ENCODE measurements at regions not wholly inside any gene's neighbourhood (a gene's known extent, or its start where the extent isn't known, plus 50 kb on each side); places are given as distances from the start of the nearest gene placed in this dataset.

DNA sequence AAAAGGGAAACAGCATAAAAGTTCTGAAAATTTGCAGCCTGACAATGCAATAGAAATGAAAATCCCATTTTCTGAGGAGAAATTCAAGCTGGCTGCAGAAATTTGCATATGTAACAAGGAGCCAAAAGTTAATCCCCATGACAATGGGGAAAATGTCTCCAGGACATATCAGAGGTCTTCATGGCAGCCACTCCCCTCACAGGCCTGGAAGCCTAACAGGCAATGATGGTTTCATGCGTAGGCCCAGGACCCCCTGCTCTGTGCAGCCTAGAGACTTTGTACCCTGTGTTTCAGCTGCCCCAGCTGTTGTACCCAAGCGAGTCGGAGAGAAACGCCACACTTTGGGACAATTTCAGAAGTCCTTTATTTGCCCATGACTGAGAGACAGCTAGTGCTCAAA is 701.3 kb upstream of the KLHL1 start:
- H3K79me2 ChIP-seq (ENCODE audit: insufficient read depth, low read length) = no peaks in the 10 kb centered on the region
- H3K9me3 ChIP-seq (ENCODE audit: insufficient read depth, low read length) = peaks cover 7% of the 10 kb centered on the region; the same call in 1 of the 2 replicates
- no peaks in the 10 kb centered on the region for H3K9me2 ChIP-seq (replicated peaks; ENCODE audit: insufficient read depth, low read length)
- no peaks in the 10 kb centered on the region for H3K27me3 ChIP-seq (ENCODE audit: low read length)
- H3F3A ChIP-seq (ENCODE audit: insufficient read depth) = no peaks in the 10 kb centered on the region
- H3K9ac ChIP-seq (ENCODE audit: low read length) = no peak overlapping the region
- no peaks in the 10 kb centered on the region for H3K36me3 ChIP-seq (ENCODE audit: low read length)
- H3K27ac ChIP-seq (ENCODE audit: low read depth, low read length) = no peak overlapping the region
- H3K4me2 ChIP-seq (ENCODE audit: low read depth, low read length, poor library complexity, severe bottlenecking) = no peak overlapping the region
- H3K4me3 ChIP-seq (ENCODE audit: insufficient read depth, low read length, poor library complexity, severe bottlenecking) = no peak overlapping the region
- H4K20me1 ChIP-seq (ENCODE audit: low read depth, low read length) = no peaks in the 10 kb centered on the region
- TF ChIP-seq EZH2phosphoT487 (conservative IDR thresholded peaks at IDR 0.05; ENCODE audit: low read length) = no peak
- TF ChIP-seq, protein P1, sequence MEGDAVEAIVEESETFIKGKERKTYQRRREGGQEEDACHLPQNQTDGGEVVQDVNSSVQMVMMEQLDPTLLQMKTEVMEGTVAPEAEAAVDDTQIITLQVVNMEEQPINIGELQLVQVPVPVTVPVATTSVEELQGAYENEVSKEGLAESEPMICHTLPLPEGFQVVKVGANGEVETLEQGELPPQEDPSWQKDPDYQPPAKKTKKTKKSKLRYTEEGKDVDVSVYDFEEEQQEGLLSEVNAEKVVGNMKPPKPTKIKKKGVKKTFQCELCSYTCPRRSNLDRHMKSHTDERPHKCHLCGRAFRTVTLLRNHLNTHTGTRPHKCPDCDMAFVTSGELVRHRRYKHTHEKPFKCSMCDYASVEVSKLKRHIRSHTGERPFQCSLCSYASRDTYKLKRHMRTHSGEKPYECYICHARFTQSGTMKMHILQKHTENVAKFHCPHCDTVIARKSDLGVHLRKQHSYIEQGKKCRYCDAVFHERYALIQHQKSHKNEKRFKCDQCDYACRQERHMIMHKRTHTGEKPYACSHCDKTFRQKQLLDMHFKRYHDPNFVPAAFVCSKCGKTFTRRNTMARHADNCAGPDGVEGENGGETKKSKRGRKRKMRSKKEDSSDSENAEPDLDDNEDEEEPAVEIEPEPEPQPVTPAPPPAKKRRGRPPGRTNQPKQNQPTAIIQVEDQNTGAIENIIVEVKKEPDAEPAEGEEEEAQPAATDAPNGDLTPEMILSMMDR (IDR thresholded peaks at IDR 0.05; ENCODE audit: insufficient read depth, low read length, poor library complexity, severe bottlenecking) = no peak
- H2AFZ ChIP-seq (ENCODE audit: low read depth, low read length, severe bottlenecking) = no peak overlapping the region

DNA sequence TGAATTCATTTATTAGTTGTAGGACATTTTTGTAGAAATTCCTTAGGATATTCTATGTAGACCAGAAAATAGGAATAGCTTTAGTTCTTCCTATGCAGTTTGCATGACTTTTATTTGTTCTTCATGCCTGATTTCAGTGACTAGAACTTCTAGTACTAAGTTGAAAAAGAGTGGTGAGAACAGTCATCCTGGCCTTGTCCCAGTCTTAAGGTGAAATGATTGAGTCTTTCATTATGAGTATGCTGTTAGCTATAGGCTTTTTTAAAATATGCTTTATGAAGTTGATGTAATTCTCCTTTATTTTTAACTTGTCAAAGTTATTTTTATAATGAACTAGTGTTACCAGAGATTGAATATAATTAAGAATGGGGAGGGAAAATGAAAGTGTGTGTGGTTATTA is 690.1 kb upstream of the KLHL1 start:
- TF ChIP-seq, protein P1 (IDR thresholded peaks at IDR 0.05; ENCODE audit: insufficient read depth, low read length, poor library complexity, severe bottlenecking) = no peak
- TF ChIP-seq EZH2phosphoT487 (conservative IDR thresholded peaks at IDR 0.05; ENCODE audit: low read length) = no peak
- no peaks in the 10 kb centered on the region for H4K20me1 ChIP-seq (ENCODE audit: low read depth, low read length)
- H3K4me3 ChIP-seq (ENCODE audit: insufficient read depth, low read length, poor library complexity, severe bottlenecking) = no peak overlapping the region

DNA sequence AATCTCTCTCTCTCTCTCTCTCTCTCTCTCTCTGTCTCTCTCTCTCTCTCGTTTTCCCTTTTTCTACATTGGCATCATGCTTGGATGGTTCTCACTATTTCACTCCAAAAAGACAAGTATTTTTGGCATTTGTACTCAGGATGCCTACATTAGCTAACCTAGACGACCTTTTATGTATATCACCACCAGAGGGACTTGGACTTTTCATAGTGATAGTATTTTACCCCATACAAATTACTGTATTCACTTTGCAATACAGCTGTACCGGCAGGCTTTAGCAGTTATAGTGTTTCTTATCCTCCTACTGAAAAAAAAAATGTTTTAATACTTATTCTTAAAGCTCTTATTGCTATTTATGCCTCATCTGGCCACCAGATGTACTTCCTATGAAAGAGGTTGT is 687.2 kb upstream of the KLHL1 start:
- Histone ChIP-seq H3K9me3 (ENCODE audit: insufficient read depth, low read length) (no peaks in the 10 kb centered on the region), H3K9me2 (replicated peaks; ENCODE audit: insufficient read depth, low read length) (no peaks in the 10 kb centered on the region)

More for the DNA sequence above, 690.1 kb upstream of the KLHL1 start:
- H3K9ac ChIP-seq (ENCODE audit: low read length) = no peak overlapping the region
- no peak overlapping the region for H3K4me2 ChIP-seq (ENCODE audit: low read depth, low read length, poor library complexity, severe bottlenecking)
- no peaks in the 10 kb centered on the region for H3K36me3 ChIP-seq (ENCODE audit: low read length)
- no peaks in the 10 kb centered on the region for H3K79me2 ChIP-seq (ENCODE audit: insufficient read depth, low read length)
- H3K27ac ChIP-seq (ENCODE audit: low read depth, low read length) = no peak overlapping the region
- H3F3A ChIP-seq (ENCODE audit: insufficient read depth) = no peaks in the 10 kb centered on the region
- H3K9me3 ChIP-seq (ENCODE audit: insufficient read depth, low read length) = no peaks in the 10 kb centered on the region
- H3K27me3 ChIP-seq (ENCODE audit: low read length) = no peaks in the 10 kb centered on the region
- H2AFZ ChIP-seq (ENCODE audit: low read depth, low read length, severe bottlenecking) = peak overlapping the region; percentile 24
- no peaks in the 10 kb centered on the region for H3K9me2 ChIP-seq (replicated peaks; ENCODE audit: insufficient read depth, low read length)

More for the DNA sequence above, 687.2 kb upstream of the KLHL1 start:
- peak overlapping the region; percentile 10 for H2AFZ ChIP-seq (ENCODE audit: low read depth, low read length, severe bottlenecking)
- H3K4me3 ChIP-seq (ENCODE audit: insufficient read depth, low read length, poor library complexity, severe bottlenecking) = no peak overlapping the region
- no peaks in the 10 kb centered on the region for H3K79me2 ChIP-seq (ENCODE audit: insufficient read depth, low read length)
- H3K4me2 ChIP-seq (ENCODE audit: low read depth, low read length, poor library complexity, severe bottlenecking) = no peak overlapping the region
- H4K20me1 ChIP-seq (ENCODE audit: low read depth, low read length) = no peaks in the 10 kb centered on the region
- H3K27ac ChIP-seq (ENCODE audit: low read depth, low read length) = no peak overlapping the region
- no peaks in the 10 kb centered on the region for H3F3A ChIP-seq (ENCODE audit: insufficient read depth)
- TF ChIP-seq EZH2phosphoT487 (conservative IDR thresholded peaks at IDR 0.05; ENCODE audit: low read length) = no peak
- TF ChIP-seq, protein P1 (IDR thresholded peaks at IDR 0.05; ENCODE audit: insufficient read depth, low read length, poor library complexity, severe bottlenecking) = no peak
- no peaks in the 10 kb centered on the region for H3K36me3 ChIP-seq (ENCODE audit: low read length)
- no peak overlapping the region for H3K9ac ChIP-seq (ENCODE audit: low read length)
- no peaks in the 10 kb centered on the region for H3K27me3 ChIP-seq (ENCODE audit: low read length)
